Esophagus muscularis mucosa (tissue), 3 donors: ENCODE measurements at regions not wholly inside any gene's neighbourhood (a gene's known extent, or its start where the extent isn't known, plus 50 kb on each side); places are given as distances from the start of the nearest gene placed in this dataset.

Experiments
- POLR2A ChIP-seq: fragments of 450-650 bp; IDR thresholded peaks from one replicate; pipeline ENCODE4 v1.6.1; 2017; ENCODE audit warnings: antibody characterized with exemption, moderate library complexity, mild to moderate bottlenecking, low read depth
- TF ChIP-seq, protein P1 (sequence below), 3 experiments: fragments of 200-600 bp in 2 of 3; fragments of 450-650 bp in 1 of 3; sonication (generic) in 2 of 3; IDR thresholded peaks; one replicate each; pipeline ENCODE4 v1.5.1; 2017 to 2019; ENCODE audit warnings: antibody characterized with exemption in 3 of 3, mild to moderate bottlenecking in 2 of 3, moderate library complexity in 1 of 3

DNA sequence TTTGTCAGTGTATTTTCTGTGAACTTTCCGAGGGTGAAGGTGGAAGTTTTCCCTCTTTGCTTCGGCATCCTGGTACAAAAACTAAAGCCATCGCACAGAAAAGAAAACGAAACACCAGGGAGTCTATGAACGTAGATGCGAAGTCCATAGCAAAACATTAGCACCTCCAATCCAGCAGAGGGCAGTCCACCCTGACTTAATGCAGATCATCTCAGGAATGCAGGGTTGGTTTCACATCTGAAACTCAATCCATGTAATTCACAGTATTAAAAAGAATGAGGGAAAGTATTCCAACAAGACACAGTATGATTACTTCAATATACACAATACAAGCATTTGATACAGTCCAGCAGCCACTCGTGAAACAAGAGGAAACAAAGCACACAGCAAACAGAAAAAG, 70.8 kb downstream of the RTP5 start:
- no peak for TF ChIP-seq POLR2A
- TF ChIP-seq, protein P1, sequence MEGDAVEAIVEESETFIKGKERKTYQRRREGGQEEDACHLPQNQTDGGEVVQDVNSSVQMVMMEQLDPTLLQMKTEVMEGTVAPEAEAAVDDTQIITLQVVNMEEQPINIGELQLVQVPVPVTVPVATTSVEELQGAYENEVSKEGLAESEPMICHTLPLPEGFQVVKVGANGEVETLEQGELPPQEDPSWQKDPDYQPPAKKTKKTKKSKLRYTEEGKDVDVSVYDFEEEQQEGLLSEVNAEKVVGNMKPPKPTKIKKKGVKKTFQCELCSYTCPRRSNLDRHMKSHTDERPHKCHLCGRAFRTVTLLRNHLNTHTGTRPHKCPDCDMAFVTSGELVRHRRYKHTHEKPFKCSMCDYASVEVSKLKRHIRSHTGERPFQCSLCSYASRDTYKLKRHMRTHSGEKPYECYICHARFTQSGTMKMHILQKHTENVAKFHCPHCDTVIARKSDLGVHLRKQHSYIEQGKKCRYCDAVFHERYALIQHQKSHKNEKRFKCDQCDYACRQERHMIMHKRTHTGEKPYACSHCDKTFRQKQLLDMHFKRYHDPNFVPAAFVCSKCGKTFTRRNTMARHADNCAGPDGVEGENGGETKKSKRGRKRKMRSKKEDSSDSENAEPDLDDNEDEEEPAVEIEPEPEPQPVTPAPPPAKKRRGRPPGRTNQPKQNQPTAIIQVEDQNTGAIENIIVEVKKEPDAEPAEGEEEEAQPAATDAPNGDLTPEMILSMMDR (IDR thresholded peaks at IDR 0.05) = peak in 1 of 3 experiments; percentile 14
